ENCODE measurements at regions not wholly inside any gene's neighbourhood (a gene's known extent, or its start where the extent isn't known, plus 50 kb on each side); places are given as distances from the start of the nearest gene placed in this dataset.

GRCh38 chr15:87357637-87358313, 898.8 kb downstream of the NTRK3 start:
- no peak for DNase-seq (ENCODE audit: low read depth)

- no peak for DNase-seq (ENCODE audit: low read depth)
Observed at GRCh38 chr15:87355946-87356345, 900.6 kb downstream of the NTRK3 start.

GRCh38 chr15:87354661-87355410, 901.7 kb downstream of the NTRK3 start:
- DNase-seq (ENCODE audit: low read depth): peak; percentile 41

GRCh38 chr15:87349181-87349580, 907.4 kb downstream of the NTRK3 start:
- no peak for DNase-seq (ENCODE audit: low read depth)

GRCh38 chr15:87348746-87349145, 907.8 kb downstream of the NTRK3 start:
- DNase-seq (ENCODE audit: low read depth): no peak

- DNase-seq (ENCODE audit: low read depth): no peak
Observed at GRCh38 chr15:87347806-87348515, 908.6 kb downstream of the NTRK3 start.

- no peak for DNase-seq (ENCODE audit: low read depth)
Observed at GRCh38 chr15:87345961-87346360, 910.6 kb downstream of the NTRK3 start.

GRCh38 chr15:87343966-87344365, 912.6 kb downstream of the NTRK3 start:
- DNase-seq (ENCODE audit: low read depth): no peak

GRCh38 chr15:87340370-87340769, 916.2 kb downstream of the NTRK3 start:
- DNase-seq (ENCODE audit: low read depth): no peak

GRCh38 chr15:87326269-87326668, 930.3 kb downstream of the NTRK3 start:
- no peak for DNase-seq (ENCODE audit: low read depth)

GRCh38 chr15:87322870-87323269, 933.7 kb downstream of the NTRK3 start:
- DNase-seq (ENCODE audit: low read depth): no peak

GRCh38 chr15:87322265-87322664, 934.3 kb downstream of the NTRK3 start:
- DNase-seq (ENCODE audit: low read depth): no peak

GRCh38 chr15:87317900-87318299, 938.6 kb downstream of the NTRK3 start:
- no peak for DNase-seq (ENCODE audit: low read depth)

- no peak for DNase-seq (ENCODE audit: low read depth)
Observed at GRCh38 chr15:87312221-87312620, 944.3 kb downstream of the NTRK3 start.

GRCh38 chr15:87300146-87300545, 956.4 kb downstream of the NTRK3 start:
- no peak for DNase-seq (ENCODE audit: low read depth)

- no peak for DNase-seq (ENCODE audit: low read depth)
Observed at GRCh38 chr15:87294854-87295253, 961.7 kb downstream of the NTRK3 start.

- DNase-seq (ENCODE audit: low read depth): no peak
Observed at GRCh38 chr15:87293031-87293430, 963.5 kb downstream of the NTRK3 start.

- DNase-seq (ENCODE audit: low read depth): peak; percentile 61
Observed at GRCh38 chr15:87287156-87287555, 969.4 kb downstream of the NTRK3 start.

GRCh38 chr15:87269566-87269965, 987.0 kb downstream of the NTRK3 start:
- no peak for DNase-seq (ENCODE audit: low read depth)

- no peak for DNase-seq (ENCODE audit: low read depth)
Observed at GRCh38 chr15:87268675-87269074, 987.9 kb downstream of the NTRK3 start.

GRCh38 chr15:87267798-87268197, 988.7 kb downstream of the NTRK3 start:
- peak; percentile 56 for DNase-seq (ENCODE audit: low read depth)

GRCh38 chr15:87263871-87264270, 992.7 kb downstream of the NTRK3 start:
- no peak for DNase-seq (ENCODE audit: low read depth)

- no peak for DNase-seq (ENCODE audit: low read depth)
Observed at GRCh38 chr15:87263296-87263695, 993.2 kb downstream of the NTRK3 start.

Measured in GM04504 (cell line).